AG04450 (cell line): ENCODE measurements at regions not wholly inside any gene's neighbourhood (a gene's known extent, or its start where the extent isn't known, plus 50 kb on each side); places are given as distances from the start of the nearest gene placed in this dataset.

Experiments used
- CTCF ChIA-PET: fragments of 300-600, 350-600 bp; formaldehyde crosslinking; extraction: SDS; loops from one replicate; lab custom pipeline; 2022; ENCODE audit warnings: antibody characterized with exemption, inconsistent platforms; lab: Charles Lee
- POLR2A ChIA-PET: fragments of 350-600 bp; formaldehyde crosslinking; extraction: SDS; loops from one replicate; lab custom pipeline; 2021; ENCODE audit warnings: antibody characterized with exemption, inconsistent platforms; lab: Yijun Ruan, JAX
- DNase-seq: peaks from one replicate; pipeline ENCODE4 v3.0.0-alpha.2; 2011; ENCODE audit warnings: low read depth, low spot score
- H3K27ac ChIP-seq: one replicate; pipeline ENCODE4 v1.5.1; 2012; ENCODE audit warnings: low read depth, low read length, control low read depth
- H3K27me3 ChIP-seq: one replicate; pipeline ENCODE4 v1.6.0; 2012; ENCODE audit warnings: low read length; ENCODE audit not compliant: control insufficient read depth, insufficient read depth
- H3K4me3 ChIP-seq: 2 replicates; pipeline ENCODE4 v1.5.1; 2011; ENCODE audit warnings: mild to moderate bottlenecking, low read depth, low read length, control low read depth
- H3K9me3 ChIP-seq: 2 replicates; pipeline ENCODE4 v1.5.1; 2012; ENCODE audit warnings: low read length; ENCODE audit not compliant: control insufficient read depth, insufficient read depth
- CTCF ChIP-seq: IDR thresholded peaks from 2 replicates; pipeline ENCODE4 v1.5.1; 2011; ENCODE audit warnings: low read depth, low read length, control low read depth, inconsistent platforms

DNA sequence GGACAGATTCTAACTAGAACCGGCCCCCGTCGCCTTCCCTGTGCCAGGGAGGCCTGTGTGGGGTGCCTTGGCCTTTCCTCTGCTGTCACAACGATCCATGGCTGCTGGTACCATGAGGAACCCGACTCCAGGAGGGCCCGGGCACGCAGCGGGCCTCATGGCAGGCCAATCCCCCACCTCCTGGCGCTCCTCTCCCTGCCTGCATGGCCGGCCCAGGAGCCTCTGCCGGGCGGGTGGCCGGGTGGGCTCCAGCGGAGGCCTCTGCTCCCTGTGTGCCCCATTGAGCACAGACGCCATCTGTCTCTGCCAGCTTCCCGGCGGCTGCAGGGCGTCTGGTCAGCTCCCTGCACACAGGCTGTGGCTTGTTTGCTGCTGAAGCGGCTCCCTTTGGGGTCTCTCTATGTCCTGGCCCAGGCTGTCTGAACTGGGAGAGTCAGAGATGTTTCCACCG lies 86.5 kb downstream of the MYEOV start:
- no peak for TF ChIP-seq CTCF
- CTCF ChIA-PET: no interaction called here

GRCh38 chr11:69380921-69381581 lies 87.1 kb downstream of the MYEOV start:
- no peak for DNase-seq
- Histone ChIP-seq H3K27ac (no peak overlapping the region), H3K4me3 (no peak overlapping the region), H3K9me3 (peaks cover 10% of the 10 kb centered on the region; the same call in 1 of the 2 replicates), H3K27me3 (no peaks in the 10 kb centered on the region)
- no peak for TF ChIP-seq CTCF
- ChIA-PET CTCF (interaction anchor here (0.6 kb wide), 1 partner anchor 15 kb away, joined by 3 read pairs; no protein-coding TSS in a partner anchor), POLR2A (interaction anchor here (0.6 kb wide), 1 partner anchor 276 kb away, joined by 3 read pairs; no protein-coding TSS in a partner anchor)

More for the DNA sequence above, 86.5 kb downstream of the MYEOV start:
- no peak overlapping the region for H3K4me3 ChIP-seq
- H3K27ac ChIP-seq: no peak overlapping the region
- H3K9me3 ChIP-seq: peaks cover 10% of the 10 kb centered on the region; the same call in 1 of the 2 replicates
- no peaks in the 10 kb centered on the region for H3K27me3 ChIP-seq
- POLR2A ChIA-PET: interaction anchor here (0.6 kb wide), 1 partner anchor 276 kb away, joined by 3 read pairs; no protein-coding TSS in a partner anchor
- no peak for DNase-seq

- Histone ChIP-seq H3K27me3 (no peaks in the 10 kb centered on the region), H3K27ac (no peak overlapping the region), H3K4me3 (no peak overlapping the region), H3K9me3 (peaks cover 10% of the 10 kb centered on the region; the same call in 1 of the 2 replicates)
- CTCF ChIA-PET: interaction anchor here (0.6 kb wide), 1 partner anchor 16 kb away, joined by 3 read pairs; no protein-coding TSS in a partner anchor
- POLR2A ChIA-PET: no interaction called here
- DNase-seq: no peak
- TF ChIP-seq CTCF: no peak
These were observed 87.8 kb downstream of the MYEOV start for GRCh38 chr11:69381681-69382130.

GRCh38 chr11:69382131-69383128 lies 88.5 kb downstream of the MYEOV start:
- ChIA-PET POLR2A (interaction anchor here (0.5 to 0.6 kb wide), 2 partner anchors 22 to 256 kb away, joined by 3 to 5 read pairs; no protein-coding TSS in a partner anchor), CTCF (interaction anchor here (0.7 kb wide), 1 partner anchor 10 kb away, joined by 3 read pairs; no protein-coding TSS in a partner anchor)
- no peak for TF ChIP-seq CTCF
- no peak for DNase-seq
- Histone ChIP-seq H3K9me3 (peaks cover 14% of the 10 kb centered on the region), H3K4me3 (no peak overlapping the region), H3K27ac (no peak overlapping the region), H3K27me3 (no peaks in the 10 kb centered on the region)
